ENCODE measurements at regions not wholly inside any gene's neighbourhood (a gene's known extent, or its start where the extent isn't known, plus 50 kb on each side); places are given as distances from the start of the nearest gene placed in this dataset.
A peak's percentile ranks its signal among the peaks of the same experiment; 100 is the strongest.

GRCh38 chr19:28634837-28635236 lies 578.1 kb downstream of the UQCRFS1 start:
- no peaks in the 10 kb centered on the region for H3K27me3 ChIP-seq (ENCODE audit: insufficient read depth, poor library complexity, severe bottlenecking)
- no peak overlapping the region for H3K27ac ChIP-seq (replicated peaks)
- H3K4me3 ChIP-seq (replicated peaks; ENCODE audit: insufficient read depth, low read length): no peak overlapping the region
- no peak for DNase-seq (ENCODE audit: low read depth in 1 of 2, low spot score in 1 of 2)
- TF ChIP-seq REST (IDR thresholded peaks at IDR 0.05; ENCODE audit: insufficient replicate concordance, low read depth) (no peak), POLR2AphosphoS5 (IDR thresholded peaks at IDR 0.05; ENCODE audit: low read depth) (no peak), GABPA (IDR thresholded peaks at IDR 0.05; ENCODE audit: low read depth) (no peak)

GRCh38 chr19:28634019-28634328 lies 579.0 kb downstream of the UQCRFS1 start:
- DNase-seq (ENCODE audit: low read depth in 1 of 2, low spot score in 1 of 2): no peak
- H3K27me3 ChIP-seq (ENCODE audit: insufficient read depth, poor library complexity, severe bottlenecking): no peaks in the 10 kb centered on the region
- H3K4me3 ChIP-seq (replicated peaks; ENCODE audit: insufficient read depth, low read length): no peak overlapping the region
- TF ChIP-seq REST (IDR thresholded peaks at IDR 0.05; ENCODE audit: insufficient replicate concordance, low read depth) (no peak), SPI1 (IDR thresholded peaks at IDR 0.05; ENCODE audit: borderline replicate concordance, low read depth) (no peak), CTCF (IDR thresholded peaks at IDR 0.05; ENCODE audit: insufficient read depth, low read length) (no peak), GABPA (IDR thresholded peaks at IDR 0.05; ENCODE audit: low read depth) (no peak)
- no peak overlapping the region for H3K27ac ChIP-seq (replicated peaks)

GRCh38 chr19:28633319-28634018 lies 579.5 kb downstream of the UQCRFS1 start:
- peak; percentile 51 to 62 for DNase-seq (ENCODE audit: low read depth in 1 of 2, low spot score in 1 of 2)
- Histone ChIP-seq H3K27me3 (ENCODE audit: insufficient read depth, poor library complexity, severe bottlenecking) (no peaks in the 10 kb centered on the region), H3K27ac (replicated peaks) (no peak overlapping the region), H3K4me3 (replicated peaks; ENCODE audit: insufficient read depth, low read length) (no peak overlapping the region)
- TF ChIP-seq CTCF (IDR thresholded peaks at IDR 0.05; ENCODE audit: insufficient read depth, low read length): peak; percentile 95
- no peak for TF ChIP-seq SPI1 (IDR thresholded peaks at IDR 0.05; ENCODE audit: borderline replicate concordance, low read depth)
- TF ChIP-seq REST (IDR thresholded peaks at IDR 0.05; ENCODE audit: insufficient replicate concordance, low read depth): no peak
- TF ChIP-seq POLR2AphosphoS5 (IDR thresholded peaks at IDR 0.05; ENCODE audit: low read depth): no peak
